CD8-positive, alpha-beta memory T cell (primary cell): ENCODE measurements at regions not wholly inside any gene's neighbourhood (a gene's known extent, or its start where the extent isn't known, plus 50 kb on each side); places are given as distances from the start of the nearest gene placed in this dataset.

Source experiments
- CTCF ChIA-PET: fragments of 350-600 bp; sonication (Branson Sonifier 250); formaldehyde crosslinking; loops from one replicate; lab custom pipeline; 2021; ENCODE audit warnings: antibody characterized with exemption; lab: Charles Lee
- POLR2A ChIA-PET: fragments of 350-600 bp; sonication (Branson Sonifier 250); formaldehyde crosslinking; loops from one replicate; lab custom pipeline; 2021; ENCODE audit warnings: antibody characterized with exemption; lab: Charles Lee
- DNase-seq, 5 donors: peaks; one replicate each; pipeline versions ENCODE4 v3.0.0 to v3.0.0-alpha.2; 2020 to 2022; ENCODE audit warnings: mixed read lengths in 1 of 5
- H3K27ac ChIP-seq: one replicate; pipeline ENCODE4 v1.7.0; 2013; ENCODE audit warnings: low read depth, mild to moderate bottlenecking, low read length, moderate library complexity
- H3K27me3 ChIP-seq: 2 replicates; pipeline ENCODE4 v1.7.0; 2013; ENCODE audit warnings: low read length, mild to moderate bottlenecking; ENCODE audit not compliant: insufficient read depth, poor library complexity, severe bottlenecking
- H3K36me3 ChIP-seq: 2 replicates; pipeline ENCODE4 v1.7.0; 2013; ENCODE audit warnings: mild to moderate bottlenecking, low read length, moderate library complexity; ENCODE audit not compliant: insufficient read depth
- H3K4me1 ChIP-seq: 2 replicates; pipeline ENCODE4 v1.7.0; 2013; ENCODE audit warnings: mild to moderate bottlenecking, low read length, moderate library complexity; ENCODE audit not compliant: insufficient read depth
- H3K4me3 ChIP-seq: 2 replicates; pipeline ENCODE4 v1.7.0; 2013; ENCODE audit warnings: mild to moderate bottlenecking, low read length
- H3K9me3 ChIP-seq: 2 replicates; pipeline ENCODE4 v1.7.0; 2013; ENCODE audit warnings: mild to moderate bottlenecking, low read length
- H3K27ac Mint-ChIP-seq, 8 donors: one replicate each; pipeline ENCODE4 v1.8.0; 2020 to 2021; ENCODE audit warnings: mixed read lengths in 8 of 8, mild to moderate bottlenecking in 6 of 8, inconsistent platforms in 3 of 8, moderate library complexity in 3 of 8
- H3K27me3 Mint-ChIP-seq, 2 donors: one replicate each; pipeline ENCODE4 v1.8.0; 2020 to 2021; ENCODE audit warnings: mixed read lengths in 2 of 2, mild to moderate bottlenecking in 1 of 2, moderate library complexity in 1 of 2
- H3K36me3 Mint-ChIP-seq, 3 donors: one replicate each; pipeline ENCODE4 v1.8.0; 2020 to 2021; ENCODE audit warnings: mixed read lengths in 3 of 3, inconsistent platforms in 1 of 3, mild to moderate bottlenecking in 1 of 3
- H3K4me1 Mint-ChIP-seq, 3 donors: one replicate each; pipeline ENCODE4 v1.8.0; 2020 to 2021; ENCODE audit warnings: mixed read lengths in 3 of 3, inconsistent platforms in 1 of 3, mild to moderate bottlenecking in 1 of 3
- H3K4me3 Mint-ChIP-seq, 7 donors: one replicate each; pipeline ENCODE4 v1.8.0; 2020 to 2021; ENCODE audit warnings: mixed read lengths in 7 of 7, mild to moderate bottlenecking in 6 of 7, moderate library complexity in 4 of 7, inconsistent platforms in 2 of 7
- H3K9me3 Mint-ChIP-seq, 5 donors: one replicate each; pipeline ENCODE4 v1.8.0; 2020 to 2022; ENCODE audit warnings: mixed read lengths in 5 of 5, mild to moderate bottlenecking in 3 of 5, moderate library complexity in 2 of 5, inconsistent platforms in 1 of 5

- ChIA-PET POLR2A (no interaction called here), CTCF (no interaction called here)
- no peak overlapping the region for H3K27ac ChIP-seq
- H3K36me3 ChIP-seq, result no peaks in the 10 kb centered on the region
- no peaks in the 10 kb centered on the region for H3K36me3 Mint-ChIP-seq
- H3K27ac Mint-ChIP-seq, result no peak overlapping the region
- H3K4me1 Mint-ChIP-seq, result no peaks in the 10 kb centered on the region
- no peak for DNase-seq
- H3K4me1 ChIP-seq, result no peaks in the 10 kb centered on the region
- no peaks in the 10 kb centered on the region for H3K9me3 ChIP-seq
- no peaks in the 10 kb centered on the region for H3K9me3 Mint-ChIP-seq
- no peak overlapping the region for H3K4me3 Mint-ChIP-seq
- peaks cover 3 to 22% of the 10 kb centered on the region in 2 donors for H3K27me3 Mint-ChIP-seq
- no peak overlapping the region for H3K4me3 ChIP-seq
- H3K27me3 ChIP-seq, result no peaks in the 10 kb centered on the region
These were observed 130.3 kb upstream of the PLXNA2 start for GRCh38 chr1:208374391-208374941.

GRCh38 chr1:208381481-208381880, 137.3 kb upstream of the PLXNA2 start:
- POLR2A ChIA-PET, result no interaction called here
- H3K27me3 Mint-ChIP-seq, result peaks cover 3 to 11% of the 10 kb centered on the region in 2 donors
- H3K36me3 ChIP-seq, result no peaks in the 10 kb centered on the region
- no peak overlapping the region for H3K27ac Mint-ChIP-seq
- DNase-seq, result no peak
- no peak overlapping the region for H3K27ac ChIP-seq
- H3K36me3 Mint-ChIP-seq, result no peaks in the 10 kb centered on the region
- H3K27me3 ChIP-seq, result no peaks in the 10 kb centered on the region
- no peaks in the 10 kb centered on the region for H3K4me1 Mint-ChIP-seq
- no peak overlapping the region for H3K4me3 ChIP-seq
- peaks cover 0 to 4% (median 0%) of the 10 kb centered on the region in 5 donors for H3K9me3 Mint-ChIP-seq
- no peak overlapping the region for H3K4me3 Mint-ChIP-seq
- H3K9me3 ChIP-seq, result no peaks in the 10 kb centered on the region
- H3K4me1 ChIP-seq, result no peaks in the 10 kb centered on the region
- CTCF ChIA-PET, result interaction anchor here (1.2 kb wide), 1 partner anchor 13 kb away, joined by 3 read pairs; no protein-coding TSS in a partner anchor

GRCh38 chr1:208387908-208388811, 144.0 kb upstream of the PLXNA2 start:
- no peaks in the 10 kb centered on the region for H3K4me1 Mint-ChIP-seq
- Histone ChIP-seq H3K4me3 (no peak overlapping the region), H3K4me1 (no peaks in the 10 kb centered on the region), H3K36me3 (no peaks in the 10 kb centered on the region), H3K27me3 (no peaks in the 10 kb centered on the region), H3K9me3 (no peaks in the 10 kb centered on the region), H3K27ac (no peak overlapping the region)
- no peak overlapping the region for H3K27ac Mint-ChIP-seq
- H3K9me3 Mint-ChIP-seq, result peaks cover 0 to 8% (median 0%) of the 10 kb centered on the region in 5 donors
- no peaks in the 10 kb centered on the region for H3K36me3 Mint-ChIP-seq
- no peak for DNase-seq
- CTCF ChIA-PET, result no interaction called here
- POLR2A ChIA-PET, result no interaction called here
- H3K4me3 Mint-ChIP-seq, result no peak overlapping the region
- peaks cover 0 to 18% of the 10 kb centered on the region in 2 donors for H3K27me3 Mint-ChIP-seq

- no peaks in the 10 kb centered on the region for H3K4me1 Mint-ChIP-seq
- CTCF ChIA-PET, result no interaction called here
- no peak overlapping the region for H3K4me3 ChIP-seq
- peaks cover 4 to 32% of the 10 kb centered on the region in 2 donors for H3K27me3 Mint-ChIP-seq
- no peak overlapping the region for H3K4me3 Mint-ChIP-seq
- no peaks in the 10 kb centered on the region for H3K9me3 ChIP-seq
- H3K36me3 ChIP-seq, result no peaks in the 10 kb centered on the region
- H3K4me1 ChIP-seq, result no peaks in the 10 kb centered on the region
- peaks cover 0 to 4% (median 0%) of the 10 kb centered on the region in 5 donors for H3K9me3 Mint-ChIP-seq
- H3K36me3 Mint-ChIP-seq, result no peaks in the 10 kb centered on the region
- DNase-seq, result no peak
- POLR2A ChIA-PET, result no interaction called here
- H3K27me3 ChIP-seq, result no peaks in the 10 kb centered on the region
- no peak overlapping the region for H3K27ac Mint-ChIP-seq
- H3K27ac ChIP-seq, result no peak overlapping the region
These were observed 149.2 kb upstream of the PLXNA2 start for GRCh38 chr1:208393416-208393815.

- Histone ChIP-seq H3K9me3 (no peaks in the 10 kb centered on the region), H3K27me3 (no peaks in the 10 kb centered on the region), H3K4me1 (no peaks in the 10 kb centered on the region), H3K4me3 (no peak overlapping the region), H3K27ac (no peak overlapping the region), H3K36me3 (no peaks in the 10 kb centered on the region)
- Mint-ChIP-seq H3K4me3 (no peak overlapping the region), H3K27ac (no peak overlapping the region), H3K9me3 (peaks cover 0 to 4% (median 0%) of the 10 kb centered on the region in 5 donors), H3K36me3 (no peaks in the 10 kb centered on the region), H3K4me1 (no peaks in the 10 kb centered on the region), H3K27me3 (peaks cover 4 to 33% of the 10 kb centered on the region in 2 donors)
- CTCF ChIA-PET, result interaction anchor here (1.0 kb wide), 1 partner anchor 13 kb away, joined by 3 read pairs; no protein-coding TSS in a partner anchor
- POLR2A ChIA-PET, result no interaction called here
- no peak for DNase-seq
These were observed 149.6 kb upstream of the PLXNA2 start for GRCh38 chr1:208393826-208394225.

- H3K4me1 ChIP-seq, result no peaks in the 10 kb centered on the region
- H3K27me3 ChIP-seq, result no peaks in the 10 kb centered on the region
- no peak overlapping the region for H3K27ac Mint-ChIP-seq
- peaks cover 0 to 1% (median 0%) of the 10 kb centered on the region in 3 donors for H3K36me3 Mint-ChIP-seq
- peaks cover 0 to 2% (median 0%) of the 10 kb centered on the region in 5 donors for H3K9me3 Mint-ChIP-seq
- ChIA-PET CTCF (no interaction called here), POLR2A (no interaction called here)
- H3K4me1 Mint-ChIP-seq, result no peaks in the 10 kb centered on the region
- H3K36me3 ChIP-seq, result no peaks in the 10 kb centered on the region
- no peak overlapping the region for H3K27ac ChIP-seq
- peaks cover 9 to 31% of the 10 kb centered on the region in 2 donors for H3K27me3 Mint-ChIP-seq
- no peak for DNase-seq
- H3K4me3 ChIP-seq, result no peak overlapping the region
- no peaks in the 10 kb centered on the region for H3K9me3 ChIP-seq
- no peak overlapping the region for H3K4me3 Mint-ChIP-seq
These were observed 153.1 kb upstream of the PLXNA2 start for GRCh38 chr1:208397286-208397685.

GRCh38 chr1:208405014-208405413, 160.8 kb upstream of the PLXNA2 start:
- H3K36me3 Mint-ChIP-seq, result no peaks in the 10 kb centered on the region
- H3K4me3 Mint-ChIP-seq, result no peak overlapping the region
- no peak overlapping the region for H3K27ac ChIP-seq
- H3K4me3 ChIP-seq, result no peak overlapping the region
- H3K9me3 Mint-ChIP-seq, result no peaks in the 10 kb centered on the region
- H3K4me1 Mint-ChIP-seq, result no peaks in the 10 kb centered on the region
- H3K27me3 ChIP-seq, result no peaks in the 10 kb centered on the region
- no peak overlapping the region for H3K27ac Mint-ChIP-seq
- H3K4me1 ChIP-seq, result no peaks in the 10 kb centered on the region
- ChIA-PET CTCF (no interaction called here), POLR2A (no interaction called here)
- no peak for DNase-seq
- H3K27me3 Mint-ChIP-seq, result peaks cover 0 to 11% of the 10 kb centered on the region in 2 donors
- no peaks in the 10 kb centered on the region for H3K36me3 ChIP-seq
- H3K9me3 ChIP-seq, result no peaks in the 10 kb centered on the region

- Histone ChIP-seq H3K4me1 (no peaks in the 10 kb centered on the region), H3K27ac (no peak overlapping the region), H3K27me3 (no peaks in the 10 kb centered on the region), H3K36me3 (no peaks in the 10 kb centered on the region), H3K4me3 (no peak overlapping the region), H3K9me3 (no peaks in the 10 kb centered on the region)
- H3K9me3 Mint-ChIP-seq, result no peaks in the 10 kb centered on the region
- no peak for DNase-seq
- CTCF ChIA-PET, result no interaction called here
- H3K27ac Mint-ChIP-seq, result no peak overlapping the region
- no peaks in the 10 kb centered on the region for H3K36me3 Mint-ChIP-seq
- H3K4me3 Mint-ChIP-seq, result no peak overlapping the region
- POLR2A ChIA-PET, result no interaction called here
- no peaks in the 10 kb centered on the region for H3K4me1 Mint-ChIP-seq
- H3K27me3 Mint-ChIP-seq, result no peaks in the 10 kb centered on the region
These were observed 165.0 kb upstream of the PLXNA2 start for GRCh38 chr1:208409176-208409575.
